Natural killer cell treated with Interleukin-12 subunit alpha and Interleukin-12 subunit beta and Interleukin-15 and Interleukin-18, amount 100 ng/mL, for 72 hours (primary cell): ENCODE measurements at regions not wholly inside any gene's neighbourhood (a gene's known extent, or its start where the extent isn't known, plus 50 kb on each side); places are given as distances from the start of the nearest gene placed in this dataset.
"Not testable (repeated sequence)": the region's sequence is repeated elsewhere in the genome, so short reads cannot be mapped to it uniquely, and the experiment has no call there.

Experiments used
- ATAC-seq, 2 donors: fragments of 150-1000 bp; cut with Tn5 transposase in 1 of 2; sonication (Bioruptor Pico), chemical (Tn5 transposase) in 1 of 2; 2 replicates each; pipeline ENCODE4 v1.10.0; 2021
- DNase-seq: peaks from one replicate; pipeline ENCODE4 v3.0.0; 2022; ENCODE audit warnings: low spot score
- H3K27ac Mint-ChIP-seq, 2 donors: 1 replicate in 1 of 2; 2 replicates in 1 of 2; pipeline ENCODE4 v1.8.0; 2022; ENCODE audit warnings: mixed read lengths in 2 of 2, mild to moderate bottlenecking in 1 of 2, moderate library complexity in 1 of 2
- H3K27me3 Mint-ChIP-seq, 2 donors: 1 replicate in 1 of 2; 2 replicates in 1 of 2; pipeline ENCODE4 v1.8.0; 2022; ENCODE audit warnings: mixed read lengths in 2 of 2
- H3K36me3 Mint-ChIP-seq: one replicate; pipeline ENCODE4 v1.8.0; 2022; ENCODE audit warnings: mixed read lengths
- H3K4me1 Mint-ChIP-seq, 2 donors: 1 replicate in 1 of 2; 2 replicates in 1 of 2; pipeline ENCODE4 v1.8.0; 2022; ENCODE audit warnings: low read depth in 2 of 2, mixed read lengths in 2 of 2, mild to moderate bottlenecking in 1 of 2
- H3K4me3 Mint-ChIP-seq: one replicate; pipeline ENCODE4 v1.8.0; 2022; ENCODE audit warnings: mixed read lengths
- H3K9me3 Mint-ChIP-seq: 2 replicates; pipeline ENCODE4 v1.8.0; 2022; ENCODE audit warnings: mixed read lengths

DNA sequence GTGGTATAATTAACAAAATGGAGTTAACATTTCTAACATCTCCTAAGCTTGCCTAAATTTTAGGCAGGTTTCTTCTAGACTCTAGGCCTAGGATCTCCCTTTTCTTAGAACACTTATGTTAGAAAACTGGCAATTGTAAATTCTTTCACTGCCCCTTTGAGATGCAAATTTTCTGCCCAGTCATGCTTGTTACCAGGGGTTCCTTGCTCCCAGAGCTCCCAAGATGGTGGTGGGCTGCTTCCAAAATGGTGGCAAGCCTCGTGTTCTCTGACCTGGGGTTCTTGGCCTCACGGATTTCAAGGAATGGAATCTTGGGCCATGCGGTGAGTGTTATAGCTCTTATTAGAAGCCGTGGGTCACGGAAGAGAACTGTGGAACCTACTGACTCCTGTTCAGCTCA, 1361.4 kb downstream of the NCAM2 start:
- H3K9me3 Mint-ChIP-seq = peaks cover 17% of the 10 kb centered on the region
- not testable (repeated sequence) for H3K27ac Mint-ChIP-seq, H3K4me3 Mint-ChIP-seq, H3K36me3 Mint-ChIP-seq, DNase-seq, ATAC-seq, H3K4me1 Mint-ChIP-seq, H3K27me3 Mint-ChIP-seq

GRCh38 chr21:22363504-22363903, 1365.3 kb downstream of the NCAM2 start:
- Mint-ChIP-seq H3K4me1 (no peaks in the 10 kb centered on the region), H3K27ac (no peak overlapping the region)
- ATAC-seq = no peak

GRCh38 chr21:22364163-22364562, 1366.0 kb downstream of the NCAM2 start:
- no peak for DNase-seq
- ATAC-seq = no peak
- H3K4me3 Mint-ChIP-seq = no peak overlapping the region
- no peaks in the 10 kb centered on the region for H3K4me1 Mint-ChIP-seq
- no peaks in the 10 kb centered on the region for H3K27me3 Mint-ChIP-seq
- H3K36me3 Mint-ChIP-seq = no peaks in the 10 kb centered on the region
- no peak overlapping the region for H3K27ac Mint-ChIP-seq
- H3K9me3 Mint-ChIP-seq = peaks cover 10% of the 10 kb centered on the region

More at GRCh38 chr21:22363504-22363903, 1365.3 kb downstream of the NCAM2 start:
- H3K36me3 Mint-ChIP-seq = no peaks in the 10 kb centered on the region
- no peak for DNase-seq
- H3K4me3 Mint-ChIP-seq = no peak overlapping the region
- H3K27me3 Mint-ChIP-seq = no peaks in the 10 kb centered on the region
- H3K9me3 Mint-ChIP-seq = peaks cover 10% of the 10 kb centered on the region

DNA sequence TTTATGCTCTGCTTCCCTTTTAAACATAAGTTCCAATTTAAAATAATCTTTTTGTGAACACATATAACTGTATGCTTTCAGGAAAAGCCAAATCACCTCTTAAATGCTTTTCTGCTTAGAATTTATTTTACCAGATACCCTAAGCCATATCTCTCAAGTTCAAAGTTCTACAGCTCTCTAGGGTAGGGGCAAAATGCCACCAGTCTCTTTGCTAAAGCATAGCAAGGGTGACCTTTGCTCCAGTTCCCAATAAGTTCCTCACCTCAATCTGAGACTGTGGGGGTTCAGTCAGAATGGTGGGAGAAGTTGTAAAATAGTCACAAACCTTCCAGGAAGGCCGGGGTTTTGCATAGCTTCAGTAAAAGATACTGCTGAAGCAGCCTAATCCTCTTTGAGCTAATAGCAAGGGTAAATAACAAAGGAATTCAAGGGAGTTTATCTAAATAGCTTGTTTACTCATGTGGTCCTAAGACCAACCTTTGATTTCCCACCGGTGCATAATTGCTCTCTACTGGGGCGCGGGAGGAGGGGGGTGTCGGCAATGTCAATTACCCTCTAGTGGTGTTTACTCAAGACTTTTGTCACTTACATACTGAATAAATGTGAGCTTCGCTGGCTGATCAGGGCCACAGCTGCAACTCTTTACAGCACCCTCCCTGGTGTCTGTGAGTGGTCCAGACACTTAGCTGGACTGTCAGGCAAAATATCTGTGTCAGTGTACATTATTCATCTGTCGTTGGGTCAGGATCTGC, 1376.2 kb downstream of the NCAM2 start:
- Mint-ChIP-seq H3K4me1 (no peaks in the 10 kb centered on the region), H3K4me3 (no peak overlapping the region)

DNA sequence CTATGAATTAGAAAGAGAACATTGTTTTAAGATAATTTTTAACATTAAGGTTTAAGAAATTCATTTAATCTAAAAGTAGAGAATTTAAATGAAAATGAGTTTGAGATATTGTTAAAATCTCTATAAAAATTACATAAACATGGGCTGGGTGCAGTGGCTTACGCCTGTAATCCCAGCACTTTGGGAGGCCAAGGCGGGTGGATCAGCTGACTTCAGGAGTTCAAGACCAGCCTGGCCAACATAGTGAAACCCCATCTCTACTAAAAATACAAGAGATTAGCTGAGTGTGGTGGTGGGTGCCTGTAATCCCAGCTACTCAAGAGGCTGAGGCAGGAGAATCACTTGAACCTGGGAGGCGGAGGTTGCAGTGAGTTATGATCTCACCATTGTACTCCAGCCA, 1379.6 kb downstream of the NCAM2 start:
- H3K36me3 Mint-ChIP-seq, H3K4me1 Mint-ChIP-seq, ATAC-seq, H3K27me3 Mint-ChIP-seq, H3K9me3 Mint-ChIP-seq, H3K27ac Mint-ChIP-seq, H3K4me3 Mint-ChIP-seq: not testable (repeated sequence)
- DNase-seq = peak; percentile 56

More for the DNA sequence above, 1376.2 kb downstream of the NCAM2 start:
- peaks cover 4% of the 10 kb centered on the region for H3K36me3 Mint-ChIP-seq
- ATAC-seq (no peak), DNase-seq (no peak)
- H3K27me3 Mint-ChIP-seq = no peaks in the 10 kb centered on the region
- H3K27ac Mint-ChIP-seq = no peak overlapping the region
- peaks cover 7% of the 10 kb centered on the region for H3K9me3 Mint-ChIP-seq

- DNase-seq (no peak), ATAC-seq (no peak)
- no peaks in the 10 kb centered on the region for H3K4me1 Mint-ChIP-seq
- no peaks in the 10 kb centered on the region for H3K36me3 Mint-ChIP-seq
- peaks cover 14% of the 10 kb centered on the region for H3K9me3 Mint-ChIP-seq
- H3K4me3 Mint-ChIP-seq = no peak overlapping the region
- no peaks in the 10 kb centered on the region for H3K27me3 Mint-ChIP-seq
- H3K27ac Mint-ChIP-seq = no peak overlapping the region
These were observed 1395.1 kb downstream of the NCAM2 start for GRCh38 chr21:22393324-22393723.

DNA sequence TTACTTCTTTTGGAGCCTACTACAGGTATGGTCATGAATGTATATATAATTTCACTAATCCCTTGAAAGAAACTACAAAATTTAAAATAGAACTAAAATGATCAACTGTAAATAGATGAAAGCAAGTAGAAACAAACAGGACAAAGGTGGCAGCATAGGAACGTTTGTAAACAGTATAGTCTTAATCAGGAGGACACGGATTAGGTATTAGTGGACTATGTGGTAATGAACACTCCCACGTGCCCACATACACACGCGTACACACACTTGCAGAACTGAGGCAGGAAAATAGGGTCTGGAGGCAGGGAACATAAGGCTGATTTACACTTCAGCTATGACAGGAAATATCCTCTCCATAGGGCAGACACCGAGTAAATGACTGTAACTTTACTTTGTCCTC, 1397.8 kb downstream of the NCAM2 start:
- DNase-seq (no peak), ATAC-seq (no peak)
- H3K27ac Mint-ChIP-seq = no peak overlapping the region
- H3K4me1 Mint-ChIP-seq = no peaks in the 10 kb centered on the region
- no peaks in the 10 kb centered on the region for H3K36me3 Mint-ChIP-seq
- H3K27me3 Mint-ChIP-seq = no peaks in the 10 kb centered on the region
- H3K4me3 Mint-ChIP-seq = no peak overlapping the region
- H3K9me3 Mint-ChIP-seq = peaks cover 14% of the 10 kb centered on the region

DNA sequence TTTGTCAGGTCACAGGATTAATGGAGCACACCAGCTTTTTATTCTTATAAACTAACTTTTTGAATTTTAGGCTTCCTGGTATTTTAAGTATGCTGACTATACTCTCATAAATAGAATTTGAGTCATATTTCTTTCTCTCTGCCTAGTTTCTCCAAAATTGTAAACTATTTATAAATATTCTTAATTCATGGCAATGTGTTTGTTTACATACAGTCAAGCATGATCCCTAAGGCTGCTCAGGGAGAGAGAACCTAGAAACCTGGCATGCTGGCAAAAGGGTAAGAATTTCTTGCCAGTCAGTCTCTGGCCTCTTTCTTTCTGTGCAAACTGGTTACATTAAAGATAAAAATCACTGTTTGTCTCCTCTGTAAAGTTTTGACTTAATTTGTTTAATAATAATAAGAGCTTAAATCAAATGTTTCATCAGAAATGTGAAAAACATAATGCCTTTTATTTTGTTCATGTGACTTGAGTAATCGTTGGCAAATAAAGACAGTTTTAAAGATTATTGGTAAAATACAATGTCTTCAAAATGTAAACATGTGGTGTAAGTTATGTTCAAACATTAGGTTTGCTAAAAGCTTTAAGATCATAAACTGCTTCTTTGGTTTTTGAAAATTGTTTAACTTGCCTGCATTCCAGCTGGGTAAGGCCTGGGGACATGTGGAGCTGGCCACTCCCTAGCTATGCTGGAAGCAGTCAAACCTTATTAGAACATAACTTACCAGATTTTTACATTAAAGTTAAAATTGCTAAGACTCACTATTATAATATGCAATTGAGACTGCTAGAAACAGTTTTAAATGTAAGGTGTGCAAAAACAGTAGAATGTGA, 1401.7 kb downstream of the NCAM2 start:
- H3K36me3 Mint-ChIP-seq = peaks cover 6% of the 10 kb centered on the region
- no peak overlapping the region for H3K4me3 Mint-ChIP-seq
- DNase-seq = no peak
- peaks cover 11% of the 10 kb centered on the region for H3K9me3 Mint-ChIP-seq
- ATAC-seq = no peak
- no peaks in the 10 kb centered on the region for H3K27me3 Mint-ChIP-seq
- H3K27ac Mint-ChIP-seq = no peak overlapping the region
- no peaks in the 10 kb centered on the region for H3K4me1 Mint-ChIP-seq

DNA sequence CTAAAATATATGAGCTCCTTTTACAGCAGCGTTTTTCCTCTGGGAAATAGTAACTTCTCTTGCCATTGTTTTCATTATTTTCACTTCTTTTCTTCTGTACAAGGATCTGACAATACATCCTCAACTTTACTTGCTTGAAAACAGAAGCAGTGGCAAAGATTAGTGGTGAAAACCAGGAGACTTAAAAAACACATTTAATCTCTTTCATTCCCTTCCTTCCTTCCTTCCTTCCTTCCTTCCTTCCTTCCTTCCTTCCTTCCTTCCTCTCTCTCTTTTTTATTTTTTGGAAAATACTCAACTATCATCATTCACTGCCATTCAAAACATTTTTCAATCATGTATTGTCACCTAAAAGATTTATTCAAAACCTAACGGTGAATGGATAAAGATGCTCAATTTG, 1411.4 kb downstream of the NCAM2 start:
- H3K27me3 Mint-ChIP-seq = no peaks in the 10 kb centered on the region
- no peak overlapping the region for H3K4me3 Mint-ChIP-seq
- H3K36me3 Mint-ChIP-seq = peaks cover 4% of the 10 kb centered on the region
- ATAC-seq (no peak), DNase-seq (no peak)
- no peak overlapping the region for H3K27ac Mint-ChIP-seq
- H3K4me1 Mint-ChIP-seq = no peaks in the 10 kb centered on the region
- H3K9me3 Mint-ChIP-seq = peaks cover 18% of the 10 kb centered on the region

- DNase-seq (no peak), ATAC-seq (no peak)
- Mint-ChIP-seq H3K27ac (no peak overlapping the region), H3K9me3 (peaks cover 4% of the 10 kb centered on the region), H3K4me1 (no peaks in the 10 kb centered on the region), H3K36me3 (no peaks in the 10 kb centered on the region), H3K4me3 (no peak overlapping the region), H3K27me3 (no peaks in the 10 kb centered on the region)
These were observed 1418.3 kb downstream of the NCAM2 start for GRCh38 chr21:22416555-22416954.

DNA sequence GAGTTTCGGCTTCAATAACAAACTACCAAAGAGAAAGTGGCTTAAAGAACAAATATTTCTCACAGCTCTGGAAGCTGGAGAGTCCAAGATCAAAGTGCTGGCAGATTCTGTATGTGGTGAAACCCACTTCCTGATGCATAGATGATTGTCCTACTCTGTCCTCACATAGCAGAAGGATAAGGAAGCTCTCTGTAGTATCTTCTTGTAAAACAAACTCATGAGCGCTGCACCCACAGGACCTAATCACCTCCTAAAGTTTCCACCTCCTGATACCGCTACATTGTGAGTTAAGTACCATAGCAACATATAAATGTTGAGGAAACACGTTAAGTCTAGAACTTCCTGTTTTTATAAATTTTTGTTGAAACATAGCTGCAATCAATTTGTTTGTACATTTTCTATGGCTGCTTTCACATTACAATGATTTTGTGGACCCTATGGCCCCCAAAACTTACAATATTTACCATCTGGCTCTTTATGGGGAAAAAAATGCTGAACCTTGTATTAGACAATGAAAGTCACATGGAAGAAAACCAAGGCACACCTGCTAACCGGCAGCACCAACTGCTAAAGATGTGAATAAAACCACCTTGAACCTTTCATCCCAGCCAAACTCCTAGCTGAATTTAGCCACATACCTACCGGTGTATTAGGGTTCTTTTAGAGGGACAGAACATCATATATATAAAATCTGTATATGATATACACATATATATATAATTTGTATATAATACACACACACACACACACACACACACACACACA, 1423.4 kb downstream of the NCAM2 start:
- ATAC-seq = no peak
- Mint-ChIP-seq H3K27ac (no peak overlapping the region), H3K4me3 (no peak overlapping the region), H3K4me1 (no peaks in the 10 kb centered on the region), H3K9me3 (peaks cover 6% of the 10 kb centered on the region), H3K36me3 (peaks cover 6% of the 10 kb centered on the region), H3K27me3 (no peaks in the 10 kb centered on the region)
- no peak for DNase-seq

DNA sequence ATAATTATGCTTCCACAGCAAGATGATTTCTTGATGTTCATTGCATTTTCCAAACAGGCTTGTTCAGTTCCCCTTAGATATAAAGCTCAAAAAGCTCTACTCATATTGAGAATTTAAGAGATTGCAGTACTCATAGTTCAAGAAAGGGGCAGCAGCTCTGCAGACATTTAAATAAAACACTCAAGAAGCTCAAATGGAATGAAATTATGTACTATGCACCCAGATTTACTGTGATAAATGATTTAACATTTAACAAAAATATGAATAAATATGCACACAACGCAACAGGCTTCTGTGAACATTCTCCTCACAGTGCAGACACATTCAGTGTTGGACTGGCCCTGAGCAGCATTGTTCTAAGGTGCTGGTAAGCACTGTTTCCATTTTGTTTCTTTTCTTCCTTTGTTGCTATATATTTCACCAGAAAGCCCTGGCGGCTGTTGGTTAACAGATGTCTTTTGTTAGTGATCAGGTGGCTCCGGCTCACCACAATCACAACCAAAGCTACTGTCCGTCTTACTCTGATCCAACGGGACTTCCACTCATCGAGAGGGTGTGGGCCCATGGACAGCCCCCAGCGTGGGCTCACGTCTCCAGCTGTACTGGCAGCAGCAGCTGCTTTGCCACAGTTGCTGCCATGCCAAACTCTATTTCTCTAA, 1440.3 kb downstream of the NCAM2 start:
- peaks cover 4% of the 10 kb centered on the region for H3K36me3 Mint-ChIP-seq
- H3K4me1 Mint-ChIP-seq = no peaks in the 10 kb centered on the region
- no peak for DNase-seq
- H3K9me3 Mint-ChIP-seq = peaks cover 14% of the 10 kb centered on the region
- no peak overlapping the region for H3K4me3 Mint-ChIP-seq
- no peak overlapping the region for H3K27ac Mint-ChIP-seq
- no peaks in the 10 kb centered on the region for H3K27me3 Mint-ChIP-seq
- ATAC-seq = no peak

DNA sequence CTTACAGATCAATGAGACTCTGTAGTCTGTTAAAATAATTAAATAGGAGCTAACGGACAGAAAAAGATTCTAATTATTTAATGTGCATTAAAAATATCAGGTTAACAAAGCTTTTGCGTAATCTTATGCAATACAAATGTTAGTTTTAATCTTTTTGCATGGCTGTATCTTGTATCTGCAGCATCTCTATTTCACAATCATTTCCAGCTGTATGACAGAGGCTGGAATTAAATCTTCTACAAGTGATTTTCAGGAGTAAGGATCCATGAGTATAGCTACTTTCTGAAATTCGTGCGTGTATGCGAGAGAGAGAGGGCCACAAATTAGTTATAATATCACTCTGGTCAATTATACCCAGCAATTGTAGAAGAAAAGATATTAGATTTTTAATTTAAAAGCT, 1446.8 kb downstream of the NCAM2 start:
- H3K27me3 Mint-ChIP-seq = no peaks in the 10 kb centered on the region
- DNase-seq (no peak), ATAC-seq (no peak)
- H3K27ac Mint-ChIP-seq = no peak overlapping the region
- H3K4me1 Mint-ChIP-seq = no peaks in the 10 kb centered on the region
- peaks cover 4% of the 10 kb centered on the region for H3K36me3 Mint-ChIP-seq
- H3K4me3 Mint-ChIP-seq = no peak overlapping the region
- peaks cover 10% of the 10 kb centered on the region for H3K9me3 Mint-ChIP-seq
